GM18502 (cell line): ENCODE measurements at regions not wholly inside any gene's neighbourhood (a gene's known extent, or its start where the extent isn't known, plus 50 kb on each side); places are given as distances from the start of the nearest gene placed in this dataset.

Experiments
- ATAC-seq: cut with Tn5 transposase; IDR thresholded peaks from one replicate; pipeline ENCODE4 v1.9.1; 2021; ENCODE audit warnings: mild to moderate bottlenecking; ENCODE audit not compliant: unreplicated experiment, poor library complexity

- no peak for ATAC-seq
Measured at GRCh38 chr21:35319684-35320283, 270.7 kb upstream of the RUNX1 start.

DNA sequence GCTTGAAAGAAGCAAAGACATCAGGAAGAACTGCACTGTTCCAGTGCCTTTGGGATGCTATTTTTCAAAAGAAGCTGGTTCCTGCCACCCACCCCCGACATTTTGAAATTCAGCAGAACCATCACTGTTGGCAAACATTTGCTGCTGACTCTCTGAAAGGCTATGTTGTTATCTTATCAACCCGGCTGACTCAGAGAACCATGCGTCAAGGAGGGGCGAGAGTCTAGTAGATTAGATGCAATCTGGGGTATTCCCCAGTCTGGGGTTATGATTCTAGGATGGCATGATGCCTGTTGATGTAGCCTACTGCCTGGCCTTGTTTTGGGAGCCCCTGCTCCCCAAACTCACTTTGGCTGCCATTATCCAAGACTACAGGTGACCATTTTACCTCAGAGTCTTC, 267.8 kb upstream of the RUNX1 start:
- no peak for ATAC-seq

DNA sequence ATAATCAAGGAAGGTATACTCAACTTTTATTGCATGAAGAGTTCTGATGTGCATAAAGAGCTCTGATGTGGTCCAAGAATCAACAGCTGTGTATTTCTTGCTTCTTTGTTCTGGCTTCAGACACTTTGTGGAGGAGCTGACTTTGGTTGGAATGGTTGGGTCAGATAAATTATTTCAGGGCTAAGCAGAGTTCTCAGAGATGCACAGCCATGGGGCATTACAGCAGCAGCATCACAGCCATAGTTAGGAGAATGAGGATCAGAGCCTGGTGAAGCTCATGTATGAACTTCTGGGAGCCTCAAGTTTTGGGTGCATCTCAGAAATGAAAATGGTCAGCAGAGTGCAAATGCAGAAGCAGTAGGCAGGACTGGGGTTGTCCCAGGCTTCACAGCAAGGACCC, 267.4 kb upstream of the RUNX1 start:
- no peak for ATAC-seq

GRCh38 chr21:35314857-35315582, 265.9 kb upstream of the RUNX1 start:
- no peak for ATAC-seq

DNA sequence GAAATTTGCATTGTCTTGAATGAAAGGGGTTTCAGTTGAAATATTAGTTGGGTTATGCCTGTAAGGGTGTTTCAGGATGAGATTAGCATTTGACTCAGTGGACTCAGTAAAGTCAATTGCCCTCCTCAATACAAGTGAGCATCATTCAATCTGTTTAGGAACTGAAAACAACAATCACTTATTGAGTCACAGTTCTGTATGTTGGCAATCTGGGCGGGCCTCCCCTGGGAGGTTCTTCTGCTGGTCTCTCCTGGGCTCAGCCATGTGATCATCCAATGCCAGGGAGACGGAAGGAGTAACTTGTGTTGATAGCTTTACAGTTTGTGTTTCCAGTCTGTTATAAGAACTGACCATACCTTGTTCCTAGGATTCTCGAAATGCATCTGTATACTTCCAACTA, 262.9 kb upstream of the RUNX1 start:
- ATAC-seq = no peak

- no peak for ATAC-seq
Measured at GRCh38 chr21:35309316-35309715, 260.2 kb upstream of the RUNX1 start.

- ATAC-seq = no peak
Measured at GRCh38 chr21:35303085-35303484, 254.0 kb upstream of the RUNX1 start.

- ATAC-seq = no peak
Measured at GRCh38 chr21:35298757-35299156, 249.7 kb upstream of the RUNX1 start.

DNA sequence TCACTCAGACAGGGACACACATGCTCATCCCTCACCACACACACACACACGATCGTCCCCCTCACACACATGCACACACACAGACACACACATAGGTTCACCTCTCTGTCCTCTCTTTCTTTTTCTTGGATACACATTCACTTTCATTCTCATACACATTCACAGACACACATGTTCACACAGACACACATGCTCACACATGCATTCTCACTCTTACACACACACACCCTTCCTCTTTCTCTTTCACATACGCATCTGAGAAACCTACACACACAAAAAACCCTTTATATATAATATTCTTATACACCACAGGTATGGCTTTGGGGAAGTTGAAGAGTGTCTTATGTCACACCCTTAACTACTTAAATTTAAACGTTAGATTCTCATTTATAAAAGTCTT, 248.6 kb upstream of the RUNX1 start:
- no peak for ATAC-seq

DNA sequence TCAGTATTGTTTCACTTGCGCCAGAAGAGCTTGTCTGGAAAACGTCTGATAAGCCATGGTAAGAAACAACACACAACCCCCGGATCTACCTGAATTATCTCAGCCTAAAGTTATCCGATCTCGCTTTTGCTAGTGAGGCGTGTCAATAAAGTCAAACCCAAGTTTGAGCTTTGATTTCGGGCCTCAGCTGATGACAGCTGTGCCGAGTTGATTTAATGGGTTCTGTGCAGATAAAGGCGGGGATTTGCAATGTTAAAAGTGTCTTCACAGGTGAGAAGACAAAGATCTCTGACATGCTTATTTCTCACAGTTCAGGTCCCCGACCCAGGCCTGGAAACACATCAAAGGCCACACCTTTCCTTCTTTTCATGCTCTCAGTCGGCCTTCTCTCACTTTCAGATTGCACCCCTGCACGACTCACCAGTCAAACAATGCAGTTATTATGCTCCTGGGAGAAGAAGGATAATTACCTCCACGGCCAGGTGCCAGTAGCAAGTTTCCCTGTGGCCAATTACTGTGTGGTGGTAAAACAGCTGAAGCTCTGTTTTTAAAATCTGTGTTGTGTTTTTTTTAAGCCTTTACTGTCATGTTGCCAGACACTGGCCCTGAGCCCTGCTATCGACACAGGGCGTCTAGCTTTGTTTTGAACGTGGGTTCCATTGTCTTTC, 245.3 kb upstream of the RUNX1 start:
- ATAC-seq = no peak

- ATAC-seq = no peak
Measured at GRCh38 chr21:35291973-35292627, 243.0 kb upstream of the RUNX1 start.

DNA sequence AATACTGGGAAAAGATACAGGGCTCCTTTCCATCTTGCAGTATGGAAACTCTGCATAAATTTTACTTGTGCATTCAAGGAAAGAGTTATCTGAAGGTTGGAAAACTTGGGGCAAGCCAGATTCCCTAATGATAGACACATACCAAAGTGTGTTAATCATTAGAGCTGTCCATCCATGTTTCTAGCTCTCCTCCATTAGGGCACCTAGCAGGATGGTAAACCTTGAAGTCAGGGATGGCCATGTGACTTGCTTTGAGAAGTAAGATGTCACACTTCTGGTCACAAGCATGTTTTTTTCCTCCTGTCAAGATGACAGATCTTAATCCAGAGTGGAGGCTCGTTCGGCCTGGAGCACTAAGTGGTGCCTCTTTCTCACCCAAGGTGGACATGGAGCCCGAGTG, 241.9 kb upstream of the RUNX1 start:
- no peak for ATAC-seq

GRCh38 chr21:35288238-35288637, 239.1 kb upstream of the RUNX1 start:
- ATAC-seq = no peak

DNA sequence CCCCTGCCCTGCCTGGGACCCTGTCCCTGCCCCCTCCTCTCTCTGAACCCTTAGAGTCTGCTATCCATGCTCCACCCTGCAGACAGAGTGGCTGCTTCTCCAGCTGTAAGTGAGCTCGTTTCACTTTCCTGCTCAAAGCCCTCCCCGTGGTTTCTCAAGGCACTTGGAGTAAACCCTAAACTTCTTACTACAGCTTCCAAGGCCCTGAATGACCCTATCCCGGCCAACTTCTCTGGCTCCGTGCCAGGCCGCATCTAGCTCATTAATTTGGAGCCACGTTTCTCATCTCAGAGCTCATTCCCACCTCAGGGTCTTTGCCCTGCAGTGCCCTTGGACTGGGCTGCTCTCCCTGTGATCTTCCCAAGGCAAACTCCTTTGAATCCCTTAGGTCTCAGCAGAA, 235.1 kb upstream of the RUNX1 start:
- no peak for ATAC-seq

- ATAC-seq = no peak
Measured at GRCh38 chr21:35282944-35283343, 233.8 kb upstream of the RUNX1 start.

GRCh38 chr21:35281956-35282355, 232.9 kb upstream of the RUNX1 start:
- no peak for ATAC-seq

GRCh38 chr21:35280231-35280630, 231.1 kb upstream of the RUNX1 start:
- ATAC-seq = no peak

DNA sequence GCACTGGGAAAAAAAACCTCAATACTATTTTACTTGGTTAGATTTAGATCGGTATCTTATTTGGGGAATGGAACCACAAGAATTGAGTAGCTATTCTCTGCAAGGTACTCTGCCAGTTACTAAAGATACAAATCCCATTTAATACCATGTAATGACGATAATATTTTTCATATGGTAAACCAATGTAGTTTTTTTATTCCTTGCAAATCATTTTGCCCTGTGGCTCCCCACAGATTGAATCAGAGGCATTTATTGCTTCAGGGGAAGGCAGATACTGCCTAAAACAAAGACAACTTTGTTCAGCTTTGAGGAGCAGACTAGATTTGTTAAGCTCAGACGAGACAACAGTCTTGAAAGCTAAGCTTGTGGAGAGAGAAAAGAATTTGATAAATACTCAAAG, 226.7 kb upstream of the RUNX1 start:
- ATAC-seq = no peak

GRCh38 chr21:35274923-35275322, 225.8 kb upstream of the RUNX1 start:
- ATAC-seq = no peak

GRCh38 chr21:35274090-35274489, 225.0 kb upstream of the RUNX1 start:
- ATAC-seq = no peak

- ATAC-seq = no peak
Measured at GRCh38 chr21:35273333-35273732, 224.2 kb upstream of the RUNX1 start.
